WTC11 (cell line): ENCODE measurements at regions not wholly inside any gene's neighbourhood (a gene's known extent, or its start where the extent isn't known, plus 50 kb on each side); places are given as distances from the start of the nearest gene placed in this dataset.

Experiments
- ATAC-seq: fragments of 200-7000 bp; cut with Tn5 transposase; 2 replicates; pipeline ENCODE4 v1.10.0; 2021; ENCODE audit warnings: mild to moderate bottlenecking, moderate library complexity
- CTCF ChIA-PET: fragments of 300-600 bp; sonication (Branson Sonifier 250); formaldehyde crosslinking; loops from one replicate; lab custom pipeline; 2021; ENCODE audit warnings: antibody characterized with exemption; lab: Charles Lee
- POLR2A ChIA-PET: fragments of 350-600 bp; sonication (Branson Sonifier 250); formaldehyde crosslinking; loops from one replicate; lab custom pipeline; 2021; ENCODE audit warnings: antibody characterized with exemption; lab: Charles Lee
- DNase-seq: peaks from one replicate; pipeline ENCODE4 v3.0.0; 2021; ENCODE audit warnings: low spot score
- H3K27ac Mint-ChIP-seq: 2 replicates; pipeline ENCODE4 v1.8.0; 2021; ENCODE audit warnings: mixed read lengths
- H3K27me3 Mint-ChIP-seq: 2 replicates; pipeline ENCODE4 v1.8.0; 2021; ENCODE audit warnings: low read depth, mild to moderate bottlenecking, moderate library complexity, mixed read lengths
- H3K36me3 Mint-ChIP-seq: 2 replicates; pipeline ENCODE4 v1.8.0; 2021; ENCODE audit warnings: mixed read lengths
- H3K4me1 Mint-ChIP-seq: 2 replicates; pipeline ENCODE4 v1.8.0; 2022; ENCODE audit warnings: mixed read lengths
- H3K4me3 Mint-ChIP-seq: 2 replicates; pipeline ENCODE4 v1.8.0; 2021; ENCODE audit warnings: mild to moderate bottlenecking, moderate library complexity, mixed read lengths
- H3K9me3 Mint-ChIP-seq: 2 replicates; pipeline ENCODE4 v1.8.0; 2021; ENCODE audit warnings: mixed read lengths
- AFF4 ChIP-seq: sonication (generic); formaldehyde crosslinking; IDR thresholded peaks from 2 replicates; pipeline ENCODE4 v1.8.1; 2023; ENCODE audit warnings: mild to moderate bottlenecking, missing genetic modification reagents, borderline replicate concordance
- AR ChIP-seq: fragments of 250-450 bp; sonication (Bioruptor Pico); IDR thresholded peaks from 2 replicates; pipeline ENCODE4 v1.9.0; 2021; ENCODE audit warnings: mild to moderate bottlenecking
- CREB1 ChIP-seq: sonication (generic); formaldehyde crosslinking; IDR thresholded peaks from 2 replicates; pipeline ENCODE4 v1.8.0; 2023; ENCODE audit warnings: mild to moderate bottlenecking, missing genetic modification reagents
- ELF4 ChIP-seq: sonication (generic); formaldehyde crosslinking; IDR thresholded peaks from 2 replicates; pipeline ENCODE4 v1.8.1; 2022; ENCODE audit warnings: low read depth, mild to moderate bottlenecking, moderate library complexity, missing genetic modification reagents
- EMX1 ChIP-seq: fragments of 250-450 bp; sonication (Bioruptor Pico); IDR thresholded peaks from 2 replicates; pipeline ENCODE4 v1.8.0; 2021; ENCODE audit warnings: mild to moderate bottlenecking
- FOXK1 ChIP-seq: sonication (generic); formaldehyde crosslinking; IDR thresholded peaks from 2 replicates; pipeline ENCODE4 v1.8.0; 2022; ENCODE audit warnings: mild to moderate bottlenecking, moderate library complexity, missing genetic modification reagents
- MXD4 ChIP-seq: fragments of 250-450 bp; sonication (Bioruptor Pico); IDR thresholded peaks from 2 replicates; pipeline ENCODE4 v1.8.0; 2021; ENCODE audit warnings: mild to moderate bottlenecking, moderate library complexity, borderline replicate concordance
- NR2C2 ChIP-seq: sonication (generic); formaldehyde crosslinking; IDR thresholded peaks from 2 replicates; pipeline ENCODE4 v1.8.0; 2022; ENCODE audit warnings: mild to moderate bottlenecking, missing genetic modification reagents
- NR3C1 ChIP-seq: sonication (generic); formaldehyde crosslinking; conservative IDR thresholded peaks from 2 replicates; pipeline ENCODE4 v1.8.1; 2023; ENCODE audit warnings: low read depth, mild to moderate bottlenecking, missing genetic modification reagents
- SMAD3 ChIP-seq: sonication (generic); formaldehyde crosslinking; IDR thresholded peaks from 2 replicates; pipeline ENCODE4 v1.8.0; 2022; ENCODE audit warnings: missing genetic modification reagents, mild to moderate bottlenecking, borderline replicate concordance
- SMAD4 ChIP-seq: sonication (generic); formaldehyde crosslinking; IDR thresholded peaks from 2 replicates; pipeline ENCODE4 v1.8.0; 2022; ENCODE audit warnings: mild to moderate bottlenecking, missing genetic modification reagents
- SOX15 ChIP-seq: fragments of 250-450 bp; sonication (Bioruptor Pico); IDR thresholded peaks from 2 replicates; pipeline ENCODE4 v1.9.0; 2021; ENCODE audit warnings: mild to moderate bottlenecking
- STAT6 ChIP-seq: sonication (generic); formaldehyde crosslinking; conservative IDR thresholded peaks from 2 replicates; pipeline ENCODE4 v1.8.1; 2023; ENCODE audit warnings: mild to moderate bottlenecking, low read depth, missing genetic modification reagents, moderate library complexity
- TEAD1 ChIP-seq: sonication (generic); formaldehyde crosslinking; IDR thresholded peaks from 2 replicates; pipeline ENCODE4 v1.8.0; 2022; ENCODE audit warnings: mild to moderate bottlenecking, missing genetic modification reagents
- TP53 ChIP-seq: sonication (generic); formaldehyde crosslinking; IDR thresholded peaks from 2 replicates; pipeline ENCODE4 v1.8.1; 2023; ENCODE audit warnings: mild to moderate bottlenecking, missing genetic modification reagents
- ZMAT4 ChIP-seq: fragments of 250-450 bp; sonication (Bioruptor Pico); IDR thresholded peaks from 2 replicates; pipeline ENCODE4 v1.9.0; 2021; ENCODE audit warnings: mild to moderate bottlenecking
- ZNF121 ChIP-seq: sonication (generic); formaldehyde crosslinking; IDR thresholded peaks from 2 replicates; pipeline ENCODE4 v1.8.0; 2023; ENCODE audit warnings: missing genetic modification reagents
- ZNF416 ChIP-seq: fragments of 250-450 bp; sonication (Bioruptor Pico); IDR thresholded peaks from 2 replicates; pipeline ENCODE4 v1.9.0; 2021; ENCODE audit warnings: mild to moderate bottlenecking, inconsistent platforms
- ZNF423 ChIP-seq: fragments of 250-450 bp; sonication (Bioruptor Pico); IDR thresholded peaks from 2 replicates; pipeline ENCODE4 v2.1.2; 2022; ENCODE audit warnings: mild to moderate bottlenecking, moderate library complexity
- ZNF512 ChIP-seq: sonication (generic); formaldehyde crosslinking; IDR thresholded peaks from 2 replicates; pipeline ENCODE4 v1.8.1; 2022; ENCODE audit warnings: missing genetic modification reagents, borderline replicate concordance
- ZSCAN18 ChIP-seq: fragments of 250-450 bp; sonication (Bioruptor Pico); IDR thresholded peaks from 2 replicates; pipeline ENCODE4 v2.1.2; 2022; ENCODE audit warnings: mild to moderate bottlenecking, moderate library complexity
- TF ChIP-seq, protein P1 (sequence below): sonication (generic); formaldehyde crosslinking; IDR thresholded peaks from 2 replicates; pipeline ENCODE4 v1.8.1; 2022; ENCODE audit warnings: mild to moderate bottlenecking, moderate library complexity, missing genetic modification reagents

DNA sequence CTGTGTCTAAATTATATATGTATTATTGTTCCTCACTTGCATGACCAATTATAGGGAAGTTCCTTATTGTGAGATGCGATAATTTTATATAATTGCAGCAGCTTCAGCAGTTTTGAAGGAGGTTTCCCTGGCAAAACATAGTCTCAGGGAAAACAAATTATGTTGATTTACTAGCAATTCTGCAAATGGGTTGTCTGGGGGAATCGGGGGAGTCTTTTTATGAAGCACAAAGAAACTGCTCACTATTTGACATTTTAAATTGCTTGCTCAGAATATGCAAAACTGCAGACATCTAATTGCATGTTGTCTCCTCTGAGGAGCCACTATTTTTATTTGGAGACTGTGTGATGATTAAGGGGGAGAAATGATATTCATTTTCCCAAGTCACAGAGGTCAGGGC lies 361.6 kb downstream of the YTHDC2 start:
- TF ChIP-seq ZNF423 (CRISPR knock-in tag) (no peak), ZMAT4 (CRISPR knock-in tag) (no peak), CREB1 (CRISPR knock-in tag) (no peak), NR3C1 (CRISPR knock-in tag) (no peak), NR2C2 (CRISPR knock-in tag) (no peak), ZNF121 (no peak), SMAD3 (CRISPR knock-in tag) (no peak), TP53 (CRISPR knock-in tag) (no peak), ZNF416 (CRISPR knock-in tag) (no peak), ELF4 (no peak), SMAD4 (CRISPR knock-in tag) (no peak), FOXK1 (CRISPR knock-in tag) (no peak), AR (CRISPR knock-in tag) (no peak), MXD4 (CRISPR knock-in tag) (no peak), ZNF512 (CRISPR knock-in tag) (no peak), AFF4 (CRISPR knock-in tag) (no peak)
- TF ChIP-seq, protein P1, sequence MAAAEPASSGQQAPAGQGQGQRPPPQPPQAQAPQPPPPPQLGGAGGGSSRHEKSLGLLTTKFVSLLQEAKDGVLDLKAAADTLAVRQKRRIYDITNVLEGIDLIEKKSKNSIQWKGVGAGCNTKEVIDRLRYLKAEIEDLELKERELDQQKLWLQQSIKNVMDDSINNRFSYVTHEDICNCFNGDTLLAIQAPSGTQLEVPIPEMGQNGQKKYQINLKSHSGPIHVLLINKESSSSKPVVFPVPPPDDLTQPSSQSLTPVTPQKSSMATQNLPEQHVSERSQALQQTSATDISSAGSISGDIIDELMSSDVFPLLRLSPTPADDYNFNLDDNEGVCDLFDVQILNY (CRISPR knock-in tag), result no peak
- Mint-ChIP-seq H3K27me3 (no peaks in the 10 kb centered on the region), H3K36me3 (peaks cover 20% of the 10 kb centered on the region), H3K4me3 (no peak overlapping the region), H3K4me1 (peaks cover 10% of the 10 kb centered on the region), H3K27ac (no peak overlapping the region), H3K9me3 (peaks cover 27% of the 10 kb centered on the region)
- CTCF ChIA-PET, result no interaction called here
- POLR2A ChIA-PET, result no interaction called here
- DNase-seq (no peak), ATAC-seq (no peak)

DNA sequence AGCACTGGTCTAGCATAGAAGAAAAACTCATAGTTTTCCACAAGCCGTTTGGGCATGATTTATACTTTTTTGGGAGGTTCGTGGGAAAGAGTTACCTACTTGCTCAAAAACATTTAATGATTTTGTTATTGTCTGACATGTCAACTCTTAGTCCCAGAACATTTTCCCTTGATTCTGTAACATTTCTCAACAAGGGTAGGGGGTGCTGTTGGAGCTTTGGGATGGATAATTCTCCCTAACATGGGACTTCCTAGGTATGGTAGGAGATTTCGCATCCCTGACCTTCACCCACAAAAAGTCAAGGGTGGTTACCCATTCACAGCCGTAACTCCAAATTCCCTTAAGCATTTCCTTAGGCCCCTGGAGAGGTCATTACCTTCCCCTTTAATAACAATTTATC lies 378.0 kb downstream of the YTHDC2 start:
- H3K9me3 Mint-ChIP-seq, result no peaks in the 10 kb centered on the region
- DNase-seq, result no peak
- peaks cover 24% of the 10 kb centered on the region for H3K4me1 Mint-ChIP-seq
- POLR2A ChIA-PET, result no interaction called here
- no peak overlapping the region for H3K4me3 Mint-ChIP-seq
- H3K27ac Mint-ChIP-seq, result no peak overlapping the region
- H3K27me3 Mint-ChIP-seq, result no peaks in the 10 kb centered on the region
- ATAC-seq, result peak; percentile 69
- CTCF ChIA-PET, result interaction anchor here (1.0 to 2.0 kb wide), 4 partner anchors 17 to 279 kb away, joined by 3 to 8 read pairs (median 4); no protein-coding TSS in a partner anchor
- no peaks in the 10 kb centered on the region for H3K36me3 Mint-ChIP-seq
- no peak for TF ChIP-seq STAT6
- no peak for TF ChIP-seq SOX15
- no peak for TF ChIP-seq ZNF416 (CRISPR knock-in tag)
- no peak for TF ChIP-seq EMX1
- TF ChIP-seq ZSCAN18, result no peak
- no peak for TF ChIP-seq TEAD1 (CRISPR knock-in tag)
